A673 (cell line): ENCODE measurements at regions not wholly inside any gene's neighbourhood (a gene's known extent, or its start where the extent isn't known, plus 50 kb on each side); places are given as distances from the start of the nearest gene placed in this dataset.

Experiments
- CTCF ChIP-seq: fragments of 300-800, 200-600 bp; sonication (generic); conservative IDR thresholded peaks from 2 replicates; pipeline ENCODE4 v1.5.1; 2017; ENCODE audit warnings: low read depth, mild to moderate bottlenecking, antibody characterized with exemption, low read length, moderate library complexity, mixed read lengths
- EZH2 ChIP-seq: fragments of 200-600 bp; sonication (generic); IDR thresholded peaks from 2 replicates; pipeline ENCODE4 v1.6.1; 2017; ENCODE audit warnings: borderline replicate concordance, low read depth, mild to moderate bottlenecking, mixed read lengths, antibody characterized with exemption, low read length; ENCODE audit not compliant: poor library complexity, severe bottlenecking

GRCh38 chr10:8435186-8436055 is 380.9 kb downstream of the GATA3 start:
- TF ChIP-seq CTCF (no peak), EZH2 (no peak)
